Coronary artery (tissue), 2 donors: ENCODE measurements at regions not wholly inside any gene's neighbourhood (a gene's known extent, or its start where the extent isn't known, plus 50 kb on each side); places are given as distances from the start of the nearest gene placed in this dataset.

Source experiments
- DNase-seq: peaks from one replicate; pipeline ENCODE4 v3.0.0-alpha.2; 2017; ENCODE audit warnings: low spot score
- H3K27ac ChIP-seq, 2 donors: fragments of 200-600 bp; sonication (generic); one replicate each; pipeline ENCODE4 v1.5.1; 2016 to 2019
- H3K4me3 ChIP-seq: fragments of 200-600 bp; sonication (generic); 2 replicates; pipeline ENCODE4 v1.5.1; 2016; ENCODE audit warnings: mild to moderate bottlenecking, moderate library complexity
- TF ChIP-seq, protein P1 (sequence below): fragments of 200-600 bp; sonication (generic); IDR thresholded peaks from one replicate; pipeline ENCODE4 v1.5.1; 2019; ENCODE audit warnings: antibody characterized with exemption

- Histone ChIP-seq H3K4me3 (no peak overlapping the region), H3K27ac (no peak overlapping the region)
- no peak for DNase-seq
- TF ChIP-seq, protein P1, sequence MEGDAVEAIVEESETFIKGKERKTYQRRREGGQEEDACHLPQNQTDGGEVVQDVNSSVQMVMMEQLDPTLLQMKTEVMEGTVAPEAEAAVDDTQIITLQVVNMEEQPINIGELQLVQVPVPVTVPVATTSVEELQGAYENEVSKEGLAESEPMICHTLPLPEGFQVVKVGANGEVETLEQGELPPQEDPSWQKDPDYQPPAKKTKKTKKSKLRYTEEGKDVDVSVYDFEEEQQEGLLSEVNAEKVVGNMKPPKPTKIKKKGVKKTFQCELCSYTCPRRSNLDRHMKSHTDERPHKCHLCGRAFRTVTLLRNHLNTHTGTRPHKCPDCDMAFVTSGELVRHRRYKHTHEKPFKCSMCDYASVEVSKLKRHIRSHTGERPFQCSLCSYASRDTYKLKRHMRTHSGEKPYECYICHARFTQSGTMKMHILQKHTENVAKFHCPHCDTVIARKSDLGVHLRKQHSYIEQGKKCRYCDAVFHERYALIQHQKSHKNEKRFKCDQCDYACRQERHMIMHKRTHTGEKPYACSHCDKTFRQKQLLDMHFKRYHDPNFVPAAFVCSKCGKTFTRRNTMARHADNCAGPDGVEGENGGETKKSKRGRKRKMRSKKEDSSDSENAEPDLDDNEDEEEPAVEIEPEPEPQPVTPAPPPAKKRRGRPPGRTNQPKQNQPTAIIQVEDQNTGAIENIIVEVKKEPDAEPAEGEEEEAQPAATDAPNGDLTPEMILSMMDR: no peak
Measured at GRCh38 chr5:118314931-118315330, 673.4 kb downstream of the DTWD2 start.

GRCh38 chr5:118311103-118311819, 677.1 kb downstream of the DTWD2 start:
- TF ChIP-seq, protein P1: no peak
- no peak for DNase-seq
- Histone ChIP-seq H3K4me3 (no peak overlapping the region), H3K27ac (no peak overlapping the region)

- DNase-seq: no peak
- no peak overlapping the region for H3K27ac ChIP-seq
- TF ChIP-seq, protein P1: no peak
- H3K4me3 ChIP-seq: no peak overlapping the region
Measured at GRCh38 chr5:118310401-118310800, 677.9 kb downstream of the DTWD2 start.

- Histone ChIP-seq H3K27ac (no peak overlapping the region), H3K4me3 (no peak overlapping the region)
- DNase-seq: no peak
- TF ChIP-seq, protein P1: no peak
Measured at GRCh38 chr5:118303296-118303695, 685.1 kb downstream of the DTWD2 start.

DNA sequence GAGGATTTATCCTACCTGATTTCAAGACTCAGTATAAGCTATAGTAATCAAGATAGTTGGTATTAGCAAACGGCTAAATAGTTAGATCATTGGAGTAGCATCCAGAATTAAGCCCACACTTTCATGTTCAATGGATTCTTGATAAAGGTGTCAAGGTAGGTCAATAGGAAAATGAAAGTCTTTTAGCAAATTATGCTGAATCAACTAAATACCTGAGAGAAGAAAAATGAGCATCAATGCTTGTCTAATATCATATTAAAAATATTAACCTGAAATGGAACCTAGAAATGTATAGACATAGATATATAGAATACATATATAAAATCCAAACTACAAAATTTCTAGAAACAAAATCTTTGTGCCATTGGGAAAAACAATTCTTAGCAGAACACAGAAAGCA, 685.6 kb downstream of the DTWD2 start:
- H3K27ac ChIP-seq: no peak overlapping the region
- H3K4me3 ChIP-seq: no peak overlapping the region
- TF ChIP-seq, protein P1: no peak
- DNase-seq: no peak

DNA sequence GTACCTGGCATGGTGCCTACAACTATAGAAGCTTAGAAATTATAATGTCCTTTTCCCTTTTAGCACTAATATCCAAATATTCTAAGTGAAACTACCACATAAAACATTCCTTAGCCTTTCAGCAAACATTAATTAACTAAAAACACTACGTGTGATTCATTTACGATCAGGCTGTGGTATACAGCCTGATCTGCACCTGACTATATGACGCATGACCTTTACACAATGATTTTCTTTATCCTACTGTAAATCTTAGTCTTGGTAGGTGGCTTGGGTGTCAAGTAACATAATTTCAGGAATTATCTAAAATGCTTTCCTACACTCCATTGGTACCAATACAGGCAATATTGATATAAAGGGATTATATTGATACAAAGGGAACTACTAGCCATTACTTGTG, 686.7 kb downstream of the DTWD2 start:
- H3K27ac ChIP-seq: no peak overlapping the region
- TF ChIP-seq, protein P1: no peak
- no peak for DNase-seq

GRCh38 chr5:118295045-118295444, 693.3 kb downstream of the DTWD2 start:
- Histone ChIP-seq H3K4me3 (no peak overlapping the region), H3K27ac (no peak overlapping the region)
- TF ChIP-seq, protein P1: no peak
- no peak for DNase-seq

More for the DNA sequence above, 686.7 kb downstream of the DTWD2 start:
- no peak overlapping the region for H3K4me3 ChIP-seq
